ENCODE measurements at regions not wholly inside any gene's neighbourhood (a gene's known extent, or its start where the extent isn't known, plus 50 kb on each side); places are given as distances from the start of the nearest gene placed in this dataset.

- TF ChIP-seq POLR2A (IDR thresholded peaks at IDR 0.05; ENCODE audit: low read depth, low read length) (no peak), CTCF (conservative IDR thresholded peaks at IDR 0.05; ENCODE audit: low read depth, low read length) (no peak), RAD21 (IDR thresholded peaks at IDR 0.05; ENCODE audit: low read length) (no peak), FOS (IDR thresholded peaks at IDR 0.05; ENCODE audit: low read depth, low read length) (no peak), BHLHE40 (IDR thresholded peaks at IDR 0.05; ENCODE audit: low read depth, low read length) (no peak)
These were observed 2217.1 kb downstream of the NCAM2 start for GRCh38 chr21:23215261-23215660.

All from IMR-90 (cell line).